ENCODE measurements at regions not wholly inside any gene's neighbourhood (a gene's known extent, or its start where the extent isn't known, plus 50 kb on each side); places are given as distances from the start of the nearest gene placed in this dataset.

GRCh38 chr15:81859737-81860516 is 185.9 kb downstream of the MEX3B start:
- ATAC-seq (ENCODE audit: low read depth) (no peak), DNase-seq (no peak)
- POLR2A ChIA-PET: no interaction called here
- Mint-ChIP-seq H3K4me1 (no peaks in the 10 kb centered on the region), H3K27ac (no peak overlapping the region), H3K36me3 (no peaks in the 10 kb centered on the region), H3K27me3 (peaks cover 2% of the 10 kb centered on the region), H3K4me3 (no peak overlapping the region), H3K9me3 (no peaks in the 10 kb centered on the region)

GRCh38 chr15:81858586-81858985 is 187.2 kb downstream of the MEX3B start:
- H3K4me3 Mint-ChIP-seq: no peak overlapping the region
- no peak for ATAC-seq (ENCODE audit: low read depth)
- no peaks in the 10 kb centered on the region for H3K27me3 Mint-ChIP-seq
- POLR2A ChIA-PET: no interaction called here
- no peaks in the 10 kb centered on the region for H3K4me1 Mint-ChIP-seq
- no peaks in the 10 kb centered on the region for H3K36me3 Mint-ChIP-seq
- H3K27ac Mint-ChIP-seq: no peak overlapping the region
- DNase-seq: no peak
- H3K9me3 Mint-ChIP-seq: no peaks in the 10 kb centered on the region

- no peak for DNase-seq
- no peaks in the 10 kb centered on the region for H3K27me3 Mint-ChIP-seq
- POLR2A ChIA-PET: no interaction called here
- no peak for ATAC-seq (ENCODE audit: low read depth)
- H3K36me3 Mint-ChIP-seq: no peaks in the 10 kb centered on the region
- no peaks in the 10 kb centered on the region for H3K4me1 Mint-ChIP-seq
- no peaks in the 10 kb centered on the region for H3K9me3 Mint-ChIP-seq
- no peak overlapping the region for H3K27ac Mint-ChIP-seq
- no peak overlapping the region for H3K4me3 Mint-ChIP-seq
These were observed 187.7 kb downstream of the MEX3B start for GRCh38 chr15:81858136-81858535.

GRCh38 chr15:81856634-81857026 is 189.2 kb downstream of the MEX3B start:
- no peak overlapping the region for H3K27ac Mint-ChIP-seq

GRCh38 chr15:81856001-81856633 is 189.7 kb downstream of the MEX3B start:
- Mint-ChIP-seq H3K36me3 (no peaks in the 10 kb centered on the region), H3K4me1 (no peaks in the 10 kb centered on the region), H3K9me3 (no peaks in the 10 kb centered on the region), H3K27me3 (no peaks in the 10 kb centered on the region), H3K4me3 (no peak overlapping the region), H3K27ac (no peak overlapping the region)
- ATAC-seq (ENCODE audit: low read depth) (no peak), DNase-seq (no peak)
- POLR2A ChIA-PET: no interaction called here

More at GRCh38 chr15:81856634-81857026, 189.2 kb downstream of the MEX3B start:
- Mint-ChIP-seq H3K27me3 (no peaks in the 10 kb centered on the region), H3K9me3 (no peaks in the 10 kb centered on the region), H3K4me1 (no peaks in the 10 kb centered on the region), H3K36me3 (no peaks in the 10 kb centered on the region), H3K4me3 (no peak overlapping the region)
- no peak for ATAC-seq (ENCODE audit: low read depth)
- POLR2A ChIA-PET: no interaction called here
- no peak for DNase-seq

- no peaks in the 10 kb centered on the region for H3K36me3 Mint-ChIP-seq
- no peak overlapping the region for H3K4me3 Mint-ChIP-seq
- ATAC-seq (ENCODE audit: low read depth) (no peak), DNase-seq (no peak)
- no peak overlapping the region for H3K27ac Mint-ChIP-seq
- no peaks in the 10 kb centered on the region for H3K9me3 Mint-ChIP-seq
- no peaks in the 10 kb centered on the region for H3K27me3 Mint-ChIP-seq
- POLR2A ChIA-PET: no interaction called here
- no peaks in the 10 kb centered on the region for H3K4me1 Mint-ChIP-seq
These were observed 192.6 kb downstream of the MEX3B start for GRCh38 chr15:81853150-81853748.

- H3K9me3 Mint-ChIP-seq: no peaks in the 10 kb centered on the region
- POLR2A ChIA-PET: no interaction called here
- H3K4me1 Mint-ChIP-seq: no peaks in the 10 kb centered on the region
- no peak overlapping the region for H3K4me3 Mint-ChIP-seq
- no peaks in the 10 kb centered on the region for H3K27me3 Mint-ChIP-seq
- DNase-seq (no peak), ATAC-seq (ENCODE audit: low read depth) (no peak)
- H3K27ac Mint-ChIP-seq: no peak overlapping the region
- no peaks in the 10 kb centered on the region for H3K36me3 Mint-ChIP-seq
These were observed 193.2 kb downstream of the MEX3B start for GRCh38 chr15:81852411-81853149.

GRCh38 chr15:81851757-81852156 is 194.1 kb downstream of the MEX3B start:
- H3K36me3 Mint-ChIP-seq: no peaks in the 10 kb centered on the region
- POLR2A ChIA-PET: no interaction called here
- no peaks in the 10 kb centered on the region for H3K9me3 Mint-ChIP-seq
- ATAC-seq (ENCODE audit: low read depth) (no peak), DNase-seq (no peak)
- no peak overlapping the region for H3K4me3 Mint-ChIP-seq
- no peak overlapping the region for H3K27ac Mint-ChIP-seq
- peaks cover 2% of the 10 kb centered on the region for H3K27me3 Mint-ChIP-seq
- H3K4me1 Mint-ChIP-seq: no peaks in the 10 kb centered on the region

- Mint-ChIP-seq H3K4me1 (no peaks in the 10 kb centered on the region), H3K9me3 (no peaks in the 10 kb centered on the region), H3K27ac (no peak overlapping the region), H3K27me3 (peaks cover 2% of the 10 kb centered on the region), H3K36me3 (no peaks in the 10 kb centered on the region), H3K4me3 (no peak overlapping the region)
- POLR2A ChIA-PET: no interaction called here
- ATAC-seq (ENCODE audit: low read depth) (no peak), DNase-seq (no peak)
These were observed 194.5 kb downstream of the MEX3B start for GRCh38 chr15:81851325-81851724.

- DNase-seq (no peak), ATAC-seq (ENCODE audit: low read depth) (no peak)
- H3K9me3 Mint-ChIP-seq: no peaks in the 10 kb centered on the region
- POLR2A ChIA-PET: no interaction called here
- no peaks in the 10 kb centered on the region for H3K36me3 Mint-ChIP-seq
- no peaks in the 10 kb centered on the region for H3K4me1 Mint-ChIP-seq
- H3K27me3 Mint-ChIP-seq: peaks cover 2% of the 10 kb centered on the region
- H3K27ac Mint-ChIP-seq: no peak overlapping the region
- H3K4me3 Mint-ChIP-seq: no peak overlapping the region
These were observed 196.5 kb downstream of the MEX3B start for GRCh38 chr15:81849289-81849688.

GRCh38 chr15:81848701-81849100 is 197.1 kb downstream of the MEX3B start:
- no peak for DNase-seq
- H3K9me3 Mint-ChIP-seq: no peaks in the 10 kb centered on the region
- no peak for ATAC-seq (ENCODE audit: low read depth)
- H3K4me1 Mint-ChIP-seq: no peaks in the 10 kb centered on the region
- H3K36me3 Mint-ChIP-seq: no peaks in the 10 kb centered on the region
- peaks cover 2% of the 10 kb centered on the region for H3K27me3 Mint-ChIP-seq
- H3K27ac Mint-ChIP-seq: no peak overlapping the region
- H3K4me3 Mint-ChIP-seq: no peak overlapping the region
- POLR2A ChIA-PET: no interaction called here

GRCh38 chr15:81843757-81844407 is 201.9 kb downstream of the MEX3B start:
- DNase-seq: no peak
- Mint-ChIP-seq H3K9me3 (no peaks in the 10 kb centered on the region), H3K4me3 (no peak overlapping the region), H3K27me3 (peaks cover 2% of the 10 kb centered on the region), H3K27ac (no peak overlapping the region), H3K36me3 (no peaks in the 10 kb centered on the region), H3K4me1 (no peaks in the 10 kb centered on the region)
- no peak for ATAC-seq (ENCODE audit: low read depth)
- POLR2A ChIA-PET: no interaction called here

GRCh38 chr15:81843226-81843625 is 202.6 kb downstream of the MEX3B start:
- Mint-ChIP-seq H3K4me1 (no peaks in the 10 kb centered on the region), H3K4me3 (no peak overlapping the region), H3K9me3 (no peaks in the 10 kb centered on the region), H3K27ac (no peak overlapping the region), H3K36me3 (no peaks in the 10 kb centered on the region), H3K27me3 (peaks cover 2% of the 10 kb centered on the region)
- ATAC-seq (ENCODE audit: low read depth) (no peak), DNase-seq (no peak)
- POLR2A ChIA-PET: no interaction called here
